ENCODE measurements at regions not wholly inside any gene's neighbourhood (a gene's known extent, or its start where the extent isn't known, plus 50 kb on each side); places are given as distances from the start of the nearest gene placed in this dataset.

GRCh38 chr18:78519394-78520062 is 460.1 kb upstream of the SALL3 start:
- no peak for DNase-seq

- no peak for DNase-seq
Measured at GRCh38 chr18:78521136-78521535, 458.5 kb upstream of the SALL3 start.

GRCh38 chr18:78521744-78522143 is 457.9 kb upstream of the SALL3 start:
- no peak for DNase-seq

- no peak for DNase-seq
Measured at GRCh38 chr18:78522507-78522906, 457.1 kb upstream of the SALL3 start.

GRCh38 chr18:78523850-78524249 is 455.8 kb upstream of the SALL3 start:
- no peak for DNase-seq

GRCh38 chr18:78525366-78526111 is 454.1 kb upstream of the SALL3 start:
- no peak for DNase-seq

- no peak for DNase-seq
Measured at GRCh38 chr18:78526275-78526674, 453.3 kb upstream of the SALL3 start.

- DNase-seq: no peak
Measured at GRCh38 chr18:78526923-78527711, 452.5 kb upstream of the SALL3 start.

GRCh38 chr18:78527984-78528383 is 451.6 kb upstream of the SALL3 start:
- DNase-seq: no peak

- no peak for DNase-seq
Measured at GRCh38 chr18:78528411-78529258, 451.0 kb upstream of the SALL3 start.

GRCh38 chr18:78531637-78532036 is 448.0 kb upstream of the SALL3 start:
- no peak for DNase-seq

- no peak for DNase-seq
Measured at GRCh38 chr18:78538669-78539440, 440.8 kb upstream of the SALL3 start.

- DNase-seq: no peak
Measured at GRCh38 chr18:78540636-78541529, 438.7 kb upstream of the SALL3 start.

GRCh38 chr18:78542204-78542603 is 437.4 kb upstream of the SALL3 start:
- no peak for DNase-seq

- DNase-seq: no peak
Measured at GRCh38 chr18:78543201-78543725, 436.4 kb upstream of the SALL3 start.

- no peak for DNase-seq
Measured at GRCh38 chr18:78546281-78546680, 433.3 kb upstream of the SALL3 start.

- DNase-seq: no peak
Measured at GRCh38 chr18:78547817-78548216, 431.8 kb upstream of the SALL3 start.

GRCh38 chr18:78548261-78549058 is 431.2 kb upstream of the SALL3 start:
- no peak for DNase-seq

- DNase-seq: no peak
Measured at GRCh38 chr18:78549971-78550370, 429.6 kb upstream of the SALL3 start.

Measured in T-helper 2 cell (primary cell).